ENCODE measurements at regions not wholly inside any gene's neighbourhood (a gene's known extent, or its start where the extent isn't known, plus 50 kb on each side); places are given as distances from the start of the nearest gene placed in this dataset.

GRCh38 chr15:93152360-93152759, 63.3 kb upstream of the RGMA start:
- no peaks in the 10 kb centered on the region for H3K36me3 Mint-ChIP-seq
- H3K9me3 Mint-ChIP-seq, result peaks cover 23% of the 10 kb centered on the region
- ChIA-PET CTCF (interaction anchor here (0.6 to 1.7 kb wide), 4 partner anchors 10 to 181 kb away, joined by 3 to 7 read pairs (median 4); no protein-coding TSS in a partner anchor), POLR2A (no interaction called here)
- TF ChIP-seq CREM (CRISPR knock-in tag; IDR thresholded peaks at IDR 0.05), result no peak
- no peak for TF ChIP-seq MYBL2 (CRISPR knock-in tag; IDR thresholded peaks at IDR 0.05)
- TF ChIP-seq ZNF423 (CRISPR knock-in tag; IDR thresholded peaks at IDR 0.05), result no peak
- TF ChIP-seq TEAD1 (CRISPR knock-in tag; IDR thresholded peaks at IDR 0.05), result no peak
- no peak for TF ChIP-seq ZNF281 (CRISPR knock-in tag; IDR thresholded peaks at IDR 0.05)
- no peak for TF ChIP-seq ZNF532 (CRISPR knock-in tag; IDR thresholded peaks at IDR 0.05; ENCODE audit: borderline replicate concordance)
- TF ChIP-seq HMGXB4 (CRISPR knock-in tag; IDR thresholded peaks at IDR 0.05), result no peak
- no peak for TF ChIP-seq E2F5 (CRISPR knock-in tag; IDR thresholded peaks at IDR 0.05)
- TF ChIP-seq OVOL2 (CRISPR knock-in tag; IDR thresholded peaks at IDR 0.05; ENCODE audit: borderline replicate concordance), result no peak
- TF ChIP-seq CREB1 (CRISPR knock-in tag; IDR thresholded peaks at IDR 0.05), result no peak
- DNase-seq (ENCODE audit: low spot score) (no peak), ATAC-seq (peak; percentile 56)
- H3K4me1 Mint-ChIP-seq, result peaks cover 28% of the 10 kb centered on the region
- no peak overlapping the region for H3K27ac Mint-ChIP-seq
- no peak overlapping the region for H3K4me3 Mint-ChIP-seq
- H3K27me3 Mint-ChIP-seq (ENCODE audit: low read depth), result peaks cover 6% of the 10 kb centered on the region

GRCh38 chr15:93150910-93151881, 62.2 kb upstream of the RGMA start:
- no peak overlapping the region for H3K27ac Mint-ChIP-seq
- H3K4me1 Mint-ChIP-seq, result peaks cover 28% of the 10 kb centered on the region

More at GRCh38 chr15:93150910-93151881, 62.2 kb upstream of the RGMA start:
- no peak for TF ChIP-seq CBFB (CRISPR knock-in tag; IDR thresholded peaks at IDR 0.05; ENCODE audit: low read depth)
- no peak for TF ChIP-seq CREB1 (CRISPR knock-in tag; IDR thresholded peaks at IDR 0.05)
- TF ChIP-seq NR1H2 (CRISPR knock-in tag; IDR thresholded peaks at IDR 0.05), result no peak
- no peak for TF ChIP-seq ATF3 (CRISPR knock-in tag; conservative IDR thresholded peaks at IDR 0.05)
- no peak for TF ChIP-seq CTCF (IDR thresholded peaks at IDR 0.05)
- ChIA-PET CTCF (interaction anchor here (1.5 to 1.7 kb wide), 2 partner anchors 11 to 183 kb away, joined by 3 to 7 read pairs; no protein-coding TSS in a partner anchor), POLR2A (no interaction called here)
- no peak for ATAC-seq
- no peak for DNase-seq (ENCODE audit: low spot score)
- Mint-ChIP-seq H3K36me3 (no peaks in the 10 kb centered on the region), H3K9me3 (peaks cover 17% of the 10 kb centered on the region), H3K4me3 (no peak overlapping the region), H3K27me3 (ENCODE audit: low read depth) (peaks cover 6% of the 10 kb centered on the region)
